K562 (cell line): ENCODE measurements at regions not wholly inside any gene's neighbourhood (a gene's known extent, or its start where the extent isn't known, plus 50 kb on each side); places are given as distances from the start of the nearest gene placed in this dataset.

Source experiments
- ETV5 ChIP-seq: sonication (generic); formaldehyde crosslinking; IDR thresholded peaks from 2 replicates; pipeline ENCODE4 v1.4.0; 2020; ENCODE audit warnings: low read depth, mild to moderate bottlenecking, missing genetic modification reagents
- L3MBTL2 ChIP-seq: fragments of 450-650 bp; IDR thresholded peaks from 2 replicates; pipeline ENCODE4 v1.6.1; 2016; ENCODE audit warnings: mild to moderate bottlenecking, moderate library complexity
- POLR2A ChIP-seq: fragments of 450-650 bp; conservative IDR thresholded peaks from 2 replicates; pipeline ENCODE4 v1.6.1; 2016

DNA sequence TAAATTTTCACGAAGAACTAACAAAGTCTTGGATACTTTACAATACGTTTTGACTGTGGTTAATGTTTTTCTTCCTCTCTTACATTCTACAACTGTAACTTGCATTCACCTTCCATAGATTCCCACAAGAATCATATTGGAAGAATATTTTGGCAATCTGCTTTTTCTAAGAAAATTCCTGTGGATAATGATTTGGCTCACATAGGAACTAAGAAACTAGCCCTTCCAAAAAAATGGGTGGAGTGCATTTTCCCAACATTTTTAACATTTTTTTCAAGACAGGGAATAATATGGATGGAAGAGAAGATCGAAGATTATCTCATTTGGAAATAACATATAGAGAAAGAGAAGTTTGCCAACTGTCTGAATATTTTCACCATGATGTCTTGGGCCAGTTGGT is 256.9 kb upstream of the POU2AF2 start:
- TF ChIP-seq L3MBTL2 (no peak), ETV5 (CRISPR knock-in tag) (no peak), POLR2A (no peak)
